ENCODE measurements at regions not wholly inside any gene's neighbourhood (a gene's known extent, or its start where the extent isn't known, plus 50 kb on each side); places are given as distances from the start of the nearest gene placed in this dataset.

GRCh38 chr5:144971108-144971850 is 800.6 kb downstream of the KCTD16 start:
- DNase-seq (ENCODE audit: low read depth) = no peak
- TF ChIP-seq, protein P1, sequence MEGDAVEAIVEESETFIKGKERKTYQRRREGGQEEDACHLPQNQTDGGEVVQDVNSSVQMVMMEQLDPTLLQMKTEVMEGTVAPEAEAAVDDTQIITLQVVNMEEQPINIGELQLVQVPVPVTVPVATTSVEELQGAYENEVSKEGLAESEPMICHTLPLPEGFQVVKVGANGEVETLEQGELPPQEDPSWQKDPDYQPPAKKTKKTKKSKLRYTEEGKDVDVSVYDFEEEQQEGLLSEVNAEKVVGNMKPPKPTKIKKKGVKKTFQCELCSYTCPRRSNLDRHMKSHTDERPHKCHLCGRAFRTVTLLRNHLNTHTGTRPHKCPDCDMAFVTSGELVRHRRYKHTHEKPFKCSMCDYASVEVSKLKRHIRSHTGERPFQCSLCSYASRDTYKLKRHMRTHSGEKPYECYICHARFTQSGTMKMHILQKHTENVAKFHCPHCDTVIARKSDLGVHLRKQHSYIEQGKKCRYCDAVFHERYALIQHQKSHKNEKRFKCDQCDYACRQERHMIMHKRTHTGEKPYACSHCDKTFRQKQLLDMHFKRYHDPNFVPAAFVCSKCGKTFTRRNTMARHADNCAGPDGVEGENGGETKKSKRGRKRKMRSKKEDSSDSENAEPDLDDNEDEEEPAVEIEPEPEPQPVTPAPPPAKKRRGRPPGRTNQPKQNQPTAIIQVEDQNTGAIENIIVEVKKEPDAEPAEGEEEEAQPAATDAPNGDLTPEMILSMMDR (conservative IDR thresholded peaks at IDR 0.05; ENCODE audit: low read depth, low read length) = no peak
- no peak overlapping the region for H3K4me3 ChIP-seq (ENCODE audit: low read depth, low read length)

- TF ChIP-seq, protein P1 (conservative IDR thresholded peaks at IDR 0.05; ENCODE audit: low read depth, low read length) = no peak
- no peak overlapping the region for H3K4me3 ChIP-seq (ENCODE audit: low read depth, low read length)
- DNase-seq (ENCODE audit: low read depth) = no peak
Observed at GRCh38 chr5:144960296-144960695, 789.6 kb downstream of the KCTD16 start.

- DNase-seq (ENCODE audit: low read depth) = no peak
- no peak overlapping the region for H3K4me3 ChIP-seq (ENCODE audit: low read depth, low read length)
- TF ChIP-seq, protein P1 (conservative IDR thresholded peaks at IDR 0.05; ENCODE audit: low read depth, low read length) = no peak
Observed at GRCh38 chr5:144958002-144958401, 787.3 kb downstream of the KCTD16 start.

DNA sequence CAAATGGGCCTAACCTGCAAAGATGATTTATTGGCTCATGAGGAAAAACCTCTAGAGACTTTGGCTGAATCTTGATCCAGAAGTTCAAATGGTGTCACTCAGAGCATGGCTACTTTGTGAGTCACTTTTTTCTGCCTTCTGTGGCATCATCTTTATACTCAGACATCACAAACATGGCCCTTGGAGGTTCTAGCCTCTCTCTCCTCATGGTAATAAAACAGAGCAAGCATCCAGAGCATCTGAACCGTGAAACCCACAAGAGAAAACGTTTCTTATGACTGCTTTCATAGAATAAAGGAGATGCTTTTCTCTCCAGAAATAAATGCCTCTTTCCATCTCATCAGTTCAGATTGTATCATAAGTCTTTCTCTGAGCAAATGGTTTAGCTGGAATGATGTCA is 780.3 kb downstream of the KCTD16 start:
- no peak overlapping the region for H3K4me3 ChIP-seq (ENCODE audit: low read depth, low read length)
- DNase-seq (ENCODE audit: low read depth) = peak; percentile 9
- TF ChIP-seq, protein P1 (conservative IDR thresholded peaks at IDR 0.05; ENCODE audit: low read depth, low read length) = no peak

DNA sequence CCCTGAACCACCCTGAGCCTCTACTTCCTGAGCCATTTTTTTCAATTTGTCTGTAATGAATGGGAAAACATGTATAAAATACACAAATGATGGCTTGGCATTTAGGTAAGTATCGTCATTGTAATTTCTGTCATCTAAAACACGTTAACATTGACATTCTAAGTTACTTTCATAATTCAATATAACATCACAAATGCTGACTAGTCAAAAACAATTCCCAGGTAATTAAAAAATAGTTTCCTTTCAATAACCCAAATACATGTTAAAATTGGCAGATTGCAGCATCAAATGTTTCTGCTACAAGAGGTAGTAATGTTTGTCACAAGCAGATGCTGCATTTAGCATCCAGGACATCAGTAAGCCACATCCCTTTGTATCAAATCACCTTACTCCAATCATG is 776.4 kb downstream of the KCTD16 start:
- TF ChIP-seq, protein P1 (conservative IDR thresholded peaks at IDR 0.05; ENCODE audit: low read depth, low read length) = no peak
- DNase-seq (ENCODE audit: low read depth) = no peak
- H3K4me3 ChIP-seq (ENCODE audit: low read depth, low read length) = no peak overlapping the region

DNA sequence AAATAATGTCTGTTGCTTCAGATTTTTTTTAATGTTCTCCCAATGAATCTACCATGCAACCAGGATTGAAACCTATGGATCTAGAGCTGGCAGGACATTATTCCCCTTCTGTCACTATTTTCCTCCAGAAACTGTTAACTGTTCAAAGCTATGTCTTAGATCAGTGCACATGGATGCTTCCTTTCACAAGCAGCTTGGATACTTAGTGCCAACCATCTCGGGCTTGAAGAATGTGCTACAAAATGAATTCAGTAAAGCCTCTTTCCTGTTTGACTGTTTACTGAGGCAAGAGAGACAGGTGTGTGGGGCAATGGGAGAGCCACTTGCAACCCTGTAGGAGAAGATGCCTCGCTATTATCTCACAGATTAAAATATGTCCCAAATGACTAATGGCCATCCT is 774.8 kb downstream of the KCTD16 start:
- TF ChIP-seq, protein P1 (conservative IDR thresholded peaks at IDR 0.05; ENCODE audit: low read depth, low read length) = no peak
- DNase-seq (ENCODE audit: low read depth) = no peak
- H3K4me3 ChIP-seq (ENCODE audit: low read depth, low read length) = no peak overlapping the region

DNA sequence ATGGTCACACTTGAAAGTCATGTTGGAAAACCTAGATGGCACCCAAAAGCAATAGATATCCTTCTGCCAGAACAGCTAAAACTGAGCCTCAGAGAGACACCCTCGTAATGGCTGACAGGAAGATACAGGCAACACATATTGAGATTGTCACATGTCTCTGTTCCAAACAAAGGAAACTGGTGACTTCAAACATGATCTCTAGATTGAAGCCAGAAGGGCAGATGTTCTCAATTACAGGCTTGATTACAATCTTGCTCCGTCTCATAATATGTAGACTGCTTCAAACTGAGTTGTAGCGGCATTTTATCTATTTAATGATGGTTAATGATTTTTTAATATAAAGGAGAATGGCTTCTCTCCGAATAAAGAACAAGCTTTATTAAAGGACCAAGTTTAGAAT is 774.3 kb downstream of the KCTD16 start:
- TF ChIP-seq, protein P1 (conservative IDR thresholded peaks at IDR 0.05; ENCODE audit: low read depth, low read length) = no peak
- no peak for DNase-seq (ENCODE audit: low read depth)
- no peak overlapping the region for H3K4me3 ChIP-seq (ENCODE audit: low read depth, low read length)
